Dedifferentiated amniotic fluid mesenchymal stem cell (primary cell): ENCODE measurements at regions not wholly inside any gene's neighbourhood (a gene's known extent, or its start where the extent isn't known, plus 50 kb on each side); places are given as distances from the start of the nearest gene placed in this dataset.

Experiments
- DNase-seq: peaks from one replicate; pipeline ENCODE4 v3.0.0-alpha.2; 2016; ENCODE audit errors: extremely low spot score

GRCh38 chr15:31473385-31474058, 146.9 kb downstream of the KLF13 start:
- DNase-seq, result no peak

GRCh38 chr15:31474059-31474868, 147.6 kb downstream of the KLF13 start:
- no peak for DNase-seq

- DNase-seq, result no peak
Observed at GRCh38 chr15:31476236-31476810, 149.7 kb downstream of the KLF13 start.

DNA sequence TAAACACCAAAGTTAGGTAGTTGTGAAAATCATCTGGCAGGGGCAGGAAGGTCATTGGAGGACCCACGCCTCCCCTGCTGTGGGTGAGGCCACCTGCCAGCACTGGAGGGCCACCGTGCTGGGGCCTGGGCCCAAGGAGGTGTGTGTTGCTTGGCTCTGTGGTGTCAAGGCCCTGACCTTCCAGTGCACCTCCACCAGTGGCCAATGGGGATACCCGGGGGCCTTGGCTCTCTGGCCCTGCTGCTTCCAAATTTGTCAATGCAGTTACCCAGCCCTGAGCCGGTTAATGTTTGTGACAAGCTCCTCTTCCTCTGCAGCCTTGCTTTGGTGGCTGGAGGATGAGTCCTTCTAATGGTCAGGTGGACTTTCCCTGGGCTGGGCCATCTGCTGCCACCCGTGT, 150.2 kb downstream of the KLF13 start:
- no peak for DNase-seq

DNA sequence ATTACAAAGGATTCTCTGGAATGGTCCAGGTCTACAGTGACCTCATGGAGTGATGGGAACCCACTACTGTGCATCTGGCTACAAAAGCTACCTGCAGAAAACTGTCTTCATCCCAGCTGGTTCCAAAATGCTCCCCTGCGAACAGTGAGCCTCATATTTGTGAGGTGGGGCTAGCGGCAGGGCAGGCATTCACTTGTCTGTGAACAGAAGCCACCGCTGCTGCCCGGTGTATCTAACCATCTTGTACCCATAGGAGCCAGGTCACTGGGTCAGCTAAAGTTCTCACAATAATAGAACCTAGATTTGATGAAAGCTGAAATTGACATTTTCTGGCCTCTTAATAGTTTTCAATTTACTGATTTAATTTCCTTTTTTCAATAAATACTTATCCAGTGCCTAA, 150.7 kb downstream of the KLF13 start:
- no peak for DNase-seq

DNA sequence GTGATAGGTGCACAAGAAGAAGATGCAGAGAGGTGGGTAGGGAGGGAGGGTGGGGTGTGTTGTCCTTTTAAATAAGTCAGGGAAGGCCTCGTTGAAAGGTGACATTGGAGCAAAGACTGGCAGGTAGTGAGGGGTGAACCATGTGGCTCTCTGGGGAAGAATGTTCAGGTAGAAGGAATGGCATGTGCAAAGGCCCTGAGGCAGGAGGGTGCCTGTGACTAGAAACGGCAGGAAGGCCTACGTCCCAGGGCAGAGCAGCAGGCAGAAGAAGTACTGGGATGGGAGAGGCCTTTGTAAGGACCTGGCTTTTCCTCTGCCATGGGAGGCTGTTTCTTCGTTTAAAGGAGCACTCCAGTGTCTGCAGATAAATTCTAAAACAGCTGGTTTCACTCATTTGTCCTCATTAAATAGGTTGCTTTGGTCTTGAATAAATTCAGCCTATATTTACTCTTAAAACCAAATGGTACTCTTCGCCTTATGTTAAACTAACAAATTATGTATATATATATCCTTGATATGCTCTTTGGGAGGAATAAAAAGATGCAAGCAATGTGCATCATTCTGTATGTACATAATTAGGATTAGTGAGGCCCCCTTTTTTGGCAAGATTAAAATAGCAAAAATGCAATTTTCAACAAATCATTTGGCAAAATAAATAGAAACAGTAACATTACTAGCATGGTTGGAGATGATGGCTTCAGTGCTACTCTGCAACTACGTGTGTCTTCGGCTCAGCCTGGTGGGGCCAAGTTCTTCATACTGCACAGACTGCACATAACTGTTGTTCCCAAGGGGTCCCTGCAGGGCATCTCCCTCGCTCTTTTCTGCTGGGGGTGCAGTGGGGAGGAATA, 151.4 kb downstream of the KLF13 start:
- no peak for DNase-seq

GRCh38 chr15:31478702-31479221, 152.1 kb downstream of the KLF13 start:
- DNase-seq, result no peak

DNA sequence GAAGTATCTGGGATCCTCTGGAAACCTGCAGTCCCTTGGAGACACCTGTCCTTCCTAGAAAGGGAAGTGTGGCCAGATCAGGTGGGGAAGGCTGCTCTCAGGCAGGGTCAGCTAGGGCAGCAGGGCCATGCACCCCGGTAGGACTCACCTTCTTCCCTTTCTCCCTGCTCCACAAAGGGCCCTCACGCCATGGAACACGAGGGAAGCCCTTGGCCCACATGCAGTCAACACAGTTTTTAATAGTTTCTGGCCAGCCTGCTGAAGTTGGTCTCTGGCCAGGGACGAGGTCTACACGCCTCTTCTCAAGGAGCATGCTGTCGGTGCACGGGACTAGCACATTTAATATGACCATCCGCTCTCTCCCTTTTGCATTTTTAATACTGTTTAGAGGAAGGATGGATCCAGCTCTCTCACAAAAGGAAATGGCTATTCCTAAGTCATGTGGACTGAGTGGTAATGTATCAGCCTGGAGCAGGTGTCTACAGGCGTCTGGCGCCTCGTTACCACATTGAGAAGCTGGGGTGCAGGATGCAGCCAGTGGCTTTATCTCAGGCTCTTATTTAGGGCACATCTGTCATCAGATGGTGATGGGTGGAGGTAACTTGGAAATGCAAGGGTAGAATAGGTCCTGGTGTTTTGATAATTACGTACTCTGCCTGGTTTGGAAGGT, 153.9 kb downstream of the KLF13 start:
- DNase-seq, result no peak

DNA sequence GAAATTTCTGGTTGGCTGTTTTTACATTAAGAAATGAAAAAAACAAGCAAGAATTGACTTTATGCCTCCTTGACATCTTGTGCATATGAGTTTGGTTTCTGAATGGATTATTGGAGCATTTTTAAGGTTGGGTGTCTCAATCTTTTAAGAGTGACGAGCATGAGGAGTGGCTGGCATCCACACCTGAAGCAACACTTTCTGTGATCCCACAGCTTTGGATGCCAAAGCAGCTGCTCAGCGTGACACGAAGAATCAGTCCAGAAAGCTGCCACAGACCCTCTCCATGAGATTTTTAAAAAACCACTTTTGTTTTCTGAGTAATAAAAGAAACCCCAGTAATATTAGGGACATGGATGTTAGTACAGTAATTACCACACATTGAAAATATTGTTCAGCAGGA, 154.5 kb downstream of the KLF13 start:
- DNase-seq, result no peak

DNA sequence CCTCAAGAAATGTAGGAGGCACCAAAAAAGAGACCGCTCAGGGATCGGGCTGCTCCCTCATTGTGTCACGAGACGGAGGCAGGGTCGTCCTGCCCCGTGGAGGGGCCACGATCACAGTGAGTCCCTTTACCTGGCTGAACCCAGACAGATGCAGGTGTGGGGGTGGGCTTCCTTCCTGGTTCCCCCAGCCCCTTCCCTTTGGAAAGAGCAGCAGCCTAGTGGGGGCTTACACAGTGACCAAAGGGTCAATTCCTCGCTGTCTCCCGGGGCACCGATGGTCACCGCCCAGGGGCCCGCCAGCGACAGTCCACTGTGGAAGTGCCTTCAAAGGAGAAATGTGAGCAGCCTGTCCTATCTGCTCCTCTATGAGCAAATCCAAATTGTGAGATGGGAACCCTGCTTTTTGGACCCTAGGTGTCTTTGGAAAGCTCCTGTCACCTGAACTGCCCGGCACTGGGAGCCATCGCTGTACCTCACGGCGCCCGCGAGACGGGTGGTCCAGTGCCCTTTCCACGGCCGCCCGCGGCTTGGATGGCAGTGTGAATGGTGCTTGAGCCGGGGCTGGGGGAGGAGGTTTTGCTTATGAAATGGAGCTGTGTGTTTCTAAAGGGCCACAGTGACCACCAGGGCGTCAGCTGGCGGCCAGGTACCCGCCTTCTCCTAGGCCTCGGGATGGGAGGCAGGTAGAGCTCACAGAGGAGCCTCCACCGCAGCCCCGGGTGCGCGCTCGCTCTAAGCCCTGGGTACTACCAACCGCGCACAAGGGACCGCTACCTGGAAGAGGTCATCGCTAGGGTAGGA, 155.7 kb downstream of the KLF13 start:
- no peak for DNase-seq

GRCh38 chr15:31483053-31483985, 156.7 kb downstream of the KLF13 start:
- DNase-seq, result no peak

DNA sequence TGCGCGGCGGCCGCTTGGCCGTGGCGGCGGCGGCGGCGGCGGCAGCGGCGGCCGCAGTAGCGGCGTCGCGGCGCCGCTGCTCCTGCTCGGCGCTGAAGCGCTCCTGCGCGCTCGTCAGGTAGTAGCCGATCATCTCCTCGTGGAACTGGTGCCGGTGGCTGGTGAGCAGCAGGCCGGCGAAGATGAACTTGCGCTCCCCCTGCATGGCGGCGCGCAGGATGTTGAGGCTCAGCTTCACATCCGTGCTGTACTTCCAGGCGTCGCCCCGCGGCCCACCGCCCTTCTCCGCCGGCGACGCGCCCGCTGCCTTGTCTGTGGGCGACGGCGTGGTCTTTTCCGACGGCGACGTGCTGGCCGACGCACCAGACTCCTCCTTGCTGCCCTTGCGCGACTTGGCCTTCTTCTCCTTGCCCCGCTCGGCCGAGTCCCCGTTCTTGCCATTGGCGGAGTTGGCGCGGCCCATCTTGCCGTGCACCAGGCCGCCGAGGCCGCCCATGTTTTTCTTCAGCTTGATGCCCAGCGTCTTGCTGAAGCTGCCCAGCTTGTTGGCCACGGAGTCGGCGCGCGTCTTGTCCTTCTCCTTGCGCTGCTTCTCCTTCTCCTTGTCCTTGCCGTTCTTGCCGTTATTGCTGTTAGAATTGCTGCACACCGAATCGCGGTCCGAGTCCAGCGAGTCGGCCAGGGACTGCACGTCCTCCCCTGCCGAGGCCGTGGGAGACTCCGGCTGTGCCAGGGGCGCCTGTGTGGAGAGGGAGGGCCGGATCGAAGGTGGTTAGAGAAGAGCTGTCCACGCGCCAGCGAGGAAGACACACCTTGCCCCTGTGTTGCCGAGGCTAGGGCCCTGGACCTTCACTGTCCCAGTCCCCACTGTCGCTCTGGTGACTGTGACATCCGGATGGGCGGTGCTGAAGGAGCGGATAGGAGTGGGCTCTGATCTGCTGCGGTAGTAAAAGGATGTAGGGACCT, 157.6 kb downstream of the KLF13 start:
- DNase-seq, result no peak

GRCh38 chr15:31484986-31485385, 158.4 kb downstream of the KLF13 start:
- no peak for DNase-seq

GRCh38 chr15:31485431-31485830, 158.8 kb downstream of the KLF13 start:
- DNase-seq, result no peak

- DNase-seq, result no peak
Observed at GRCh38 chr15:31485911-31486461, 159.4 kb downstream of the KLF13 start.

- DNase-seq, result no peak
Observed at GRCh38 chr15:31486506-31486905, 159.9 kb downstream of the KLF13 start.

- no peak for DNase-seq
Observed at GRCh38 chr15:31486906-31487695, 160.5 kb downstream of the KLF13 start.
